Breast epithelium (tissue), 4 donors: ENCODE measurements at regions not wholly inside any gene's neighbourhood (a gene's known extent, or its start where the extent isn't known, plus 50 kb on each side); places are given as distances from the start of the nearest gene placed in this dataset.

Source experiments
- DNase-seq, 2 donors: peaks; one replicate each; pipeline ENCODE4 v3.0.0-alpha.2; 2019; ENCODE audit warnings: low spot score in 2 of 2
- H3K27ac ChIP-seq, 2 donors: fragments of 200-600 bp; sonication (generic) in 1 of 2; one replicate each; pipeline ENCODE4 v1.5.1; 2016 to 2019; ENCODE audit warnings: mild to moderate bottlenecking in 1 of 2
- H3K27me3 ChIP-seq, 2 donors: fragments of 200-600 bp; sonication (generic) in 1 of 2; one replicate each; pipeline versions ENCODE4 v1.5.1 to v1.6.0; 2017 to 2019; ENCODE audit warnings: control low read depth in 1 of 2, mild to moderate bottlenecking in 1 of 2
- H3K36me3 ChIP-seq: fragments of 200-600 bp; one replicate; pipeline ENCODE4 v1.5.1; 2019
- H3K4me1 ChIP-seq, 2 donors: fragments of 200-600 bp; sonication (generic); one replicate each; pipeline ENCODE4 v1.5.1; 2016 to 2019; ENCODE audit warnings: control low read depth in 1 of 2
- H3K4me3 ChIP-seq, 3 donors: fragments of 200-600 bp; sonication (generic); 1 replicate in 2 of 3; 2 replicates in 1 of 3; pipeline ENCODE4 v1.5.1; 2016 to 2019; ENCODE audit warnings: mild to moderate bottlenecking in 3 of 3, moderate library complexity in 2 of 3
- H3K9me3 ChIP-seq, 2 donors: fragments of 200-600 bp; sonication (generic) in 1 of 2; one replicate each; pipeline ENCODE4 v1.5.1; 2016 to 2019; ENCODE audit warnings: control low read depth in 1 of 2
- CTCF ChIP-seq, 3 donors: fragments of 450-650 bp; IDR thresholded peaks; one replicate each; pipeline ENCODE4 v1.5.1; 2016 to 2017; ENCODE audit warnings: antibody characterized with exemption in 3 of 3, mild to moderate bottlenecking in 3 of 3, moderate library complexity in 3 of 3
- POLR2A ChIP-seq: fragments of 450-650 bp; IDR thresholded peaks from one replicate; pipeline ENCODE4 v1.6.1; 2016; ENCODE audit warnings: antibody characterized with exemption, mild to moderate bottlenecking, moderate library complexity
- POLR2AphosphoS5 ChIP-seq, 3 donors: sonication (generic); formaldehyde crosslinking; IDR thresholded peaks; one replicate each; pipeline ENCODE4 v1.6.1; 2017; ENCODE audit warnings: antibody characterized with exemption in 3 of 3
- intact Hi-C: fragments of 100-400 bp; cut with DNase I; formaldehyde crosslinking; loops from one replicate; pipeline ENCODE4 v1.15.1; 2023; ENCODE audit warnings: low total_unique reads

GRCh38 chr6:105832313-105832761 is 253.8 kb upstream of the PRDM1 start:
- TF ChIP-seq CTCF (IDR thresholded peaks at IDR 0.05) (no peak), POLR2AphosphoS5 (IDR thresholded peaks at IDR 0.05) (no peak), POLR2A (no peak)
- no peaks in the 10 kb centered on the region for H3K36me3 ChIP-seq
- H3K27ac ChIP-seq, result no peak overlapping the region
- H3K4me1 ChIP-seq, result no peaks in the 10 kb centered on the region
- H3K27me3 ChIP-seq, result no peaks in the 10 kb centered on the region
- intact Hi-C loops, result no loop called here
- no peaks in the 10 kb centered on the region for H3K9me3 ChIP-seq
- DNase-seq, result no peak
- H3K4me3 ChIP-seq, result no peak overlapping the region

GRCh38 chr6:105831311-105832097 is 254.6 kb upstream of the PRDM1 start:
- H3K27ac ChIP-seq, result no peak overlapping the region

GRCh38 chr6:105825210-105825609 is 260.9 kb upstream of the PRDM1 start:
- H3K9me3 ChIP-seq, result no peaks in the 10 kb centered on the region
- no peaks in the 10 kb centered on the region for H3K4me1 ChIP-seq
- H3K27ac ChIP-seq, result no peak overlapping the region
- no peaks in the 10 kb centered on the region for H3K27me3 ChIP-seq
- no peak for TF ChIP-seq CTCF (IDR thresholded peaks at IDR 0.05)
- no peak for TF ChIP-seq POLR2A
- TF ChIP-seq POLR2AphosphoS5 (IDR thresholded peaks at IDR 0.05), result no peak
- DNase-seq, result no peak
- no peaks in the 10 kb centered on the region for H3K36me3 ChIP-seq
- intact Hi-C loops, result no loop called here
- no peak overlapping the region for H3K4me3 ChIP-seq

More at GRCh38 chr6:105831311-105832097, 254.6 kb upstream of the PRDM1 start:
- TF ChIP-seq CTCF (IDR thresholded peaks at IDR 0.05), result no peak
- TF ChIP-seq POLR2A, result no peak
- no peak for TF ChIP-seq POLR2AphosphoS5 (IDR thresholded peaks at IDR 0.05)
- no peak for DNase-seq
- Histone ChIP-seq H3K4me1 (no peaks in the 10 kb centered on the region), H3K9me3 (no peaks in the 10 kb centered on the region), H3K36me3 (no peaks in the 10 kb centered on the region), H3K27me3 (no peaks in the 10 kb centered on the region), H3K4me3 (no peak overlapping the region)
- intact Hi-C loops, result no loop called here

GRCh38 chr6:105824732-105825131 is 261.4 kb upstream of the PRDM1 start:
- intact Hi-C loops, result no loop called here
- Histone ChIP-seq H3K27ac (no peak overlapping the region), H3K4me3 (no peak overlapping the region), H3K9me3 (no peaks in the 10 kb centered on the region), H3K36me3 (no peaks in the 10 kb centered on the region), H3K4me1 (no peaks in the 10 kb centered on the region), H3K27me3 (no peaks in the 10 kb centered on the region)
- DNase-seq, result no peak
- no peak for TF ChIP-seq CTCF (IDR thresholded peaks at IDR 0.05)
- no peak for TF ChIP-seq POLR2AphosphoS5 (IDR thresholded peaks at IDR 0.05)
- no peak for TF ChIP-seq POLR2A

- intact Hi-C loops, result no loop called here
- no peaks in the 10 kb centered on the region for H3K36me3 ChIP-seq
- H3K9me3 ChIP-seq, result no peaks in the 10 kb centered on the region
- no peak for DNase-seq
- no peaks in the 10 kb centered on the region for H3K4me1 ChIP-seq
- H3K27ac ChIP-seq, result no peak overlapping the region
- TF ChIP-seq POLR2A (no peak), POLR2AphosphoS5 (IDR thresholded peaks at IDR 0.05) (no peak), CTCF (IDR thresholded peaks at IDR 0.05) (no peak)
- H3K4me3 ChIP-seq, result no peak overlapping the region
- H3K27me3 ChIP-seq, result no peaks in the 10 kb centered on the region
Observed at GRCh38 chr6:105821777-105822176, 264.4 kb upstream of the PRDM1 start.
